HEK293T (cell line): ENCODE measurements at regions not wholly inside any gene's neighbourhood (a gene's known extent, or its start where the extent isn't known, plus 50 kb on each side); places are given as distances from the start of the nearest gene placed in this dataset.

Experiments
- BHLHE40 ChIP-seq: fragments of 450-650 bp; IDR thresholded peaks from 2 replicates; pipeline ENCODE4 v1.6.1; 2016; ENCODE audit warnings: mild to moderate bottlenecking, moderate library complexity, borderline replicate concordance
- ELF4 ChIP-seq: fragments of 450-650 bp; IDR thresholded peaks from 2 replicates; pipeline ENCODE4 v1.6.1; 2017; ENCODE audit warnings: antibody characterized with exemption
- FOXM1 ChIP-seq: fragments of 450-650 bp; IDR thresholded peaks from 2 replicates; pipeline ENCODE4 v1.6.1; 2017; ENCODE audit warnings: mild to moderate bottlenecking, borderline replicate concordance
- HDGF ChIP-seq: fragments of 450-650 bp; IDR thresholded peaks from 2 replicates; pipeline ENCODE4 v1.6.1; 2017; ENCODE audit warnings: antibody characterized with exemption, borderline replicate concordance

- no peak for TF ChIP-seq ELF4
- TF ChIP-seq BHLHE40: no peak
- TF ChIP-seq HDGF: no peak
- no peak for TF ChIP-seq FOXM1
Measured at GRCh38 chr2:78009289-78009688, 487.1 kb upstream of the LRRTM4 start.
